ENCODE measurements at regions not wholly inside any gene's neighbourhood (a gene's known extent, or its start where the extent isn't known, plus 50 kb on each side); places are given as distances from the start of the nearest gene placed in this dataset.

- no peak for TF ChIP-seq SUZ12 (IDR thresholded peaks at IDR 0.05; ENCODE audit: extremely low read depth, insufficient read depth, insufficient read length)
- no peak for TF ChIP-seq YY1 (IDR thresholded peaks at IDR 0.05; ENCODE audit: insufficient read depth, insufficient read length)
- TF ChIP-seq ZNF274 (IDR thresholded peaks at IDR 0.05; ENCODE audit: low read depth, low read length), result no peak
Observed at GRCh38 chr20:53852014-53852413, 218.4 kb downstream of the BCAS1 start.
